ENCODE measurements at regions not wholly inside any gene's neighbourhood (a gene's known extent, or its start where the extent isn't known, plus 50 kb on each side); places are given as distances from the start of the nearest gene placed in this dataset.

DNA sequence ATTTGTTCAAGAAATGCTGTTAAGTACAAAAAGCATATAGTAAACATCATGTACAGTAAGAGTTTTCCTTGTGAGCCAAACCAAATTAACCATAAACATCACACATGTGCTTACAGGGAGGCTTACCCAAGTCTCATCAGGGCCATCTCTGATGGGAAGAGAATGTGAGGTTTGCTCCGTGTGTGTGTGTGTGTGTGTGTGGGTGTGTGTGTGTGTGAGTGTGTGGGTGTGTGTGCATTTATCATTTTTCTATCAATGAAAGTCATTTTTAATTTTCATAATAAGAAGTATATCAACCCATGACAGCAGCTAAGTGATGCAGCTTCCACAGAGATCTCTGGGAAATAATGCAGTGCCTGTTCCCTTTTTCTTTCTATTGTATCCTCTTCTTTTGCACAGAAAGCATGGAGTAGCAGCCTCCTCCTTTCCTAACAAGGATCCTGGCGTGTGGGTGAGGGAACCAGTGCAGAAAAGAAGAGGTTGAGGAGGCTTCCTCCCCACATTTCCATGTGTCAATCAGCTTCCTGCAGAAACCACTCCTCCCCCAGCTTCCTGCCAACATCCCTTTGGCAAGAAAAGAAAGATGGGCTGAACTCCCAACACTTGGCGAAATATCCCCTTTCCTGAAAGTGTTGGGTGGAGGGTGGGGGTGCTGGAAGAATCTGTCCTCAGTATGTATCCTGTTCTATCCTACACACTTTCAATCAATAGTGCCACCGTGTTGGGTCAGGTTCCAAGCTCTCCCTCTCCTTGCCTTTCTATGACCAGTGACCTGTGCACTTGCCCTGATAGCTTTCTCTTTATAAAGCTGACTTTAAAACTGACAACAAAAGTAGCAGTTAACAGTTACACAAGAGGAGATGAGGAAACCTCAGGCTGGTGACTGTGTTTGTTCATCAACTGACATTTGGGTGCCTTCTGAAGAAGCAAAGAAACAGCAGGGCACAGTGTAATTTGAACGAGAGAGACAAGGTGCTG is 251.8 kb upstream of the CITED2 start:
- no peaks in the 10 kb centered on the region for H3K4me1 Mint-ChIP-seq (ENCODE audit: low read depth)
- no peak overlapping the region for H3K27ac Mint-ChIP-seq
- POLR2A ChIA-PET, result no interaction called here
- no peak for ATAC-seq
- H3K4me3 Mint-ChIP-seq, result no peak overlapping the region
- DNase-seq, result no peak
- no peaks in the 10 kb centered on the region for H3K36me3 Mint-ChIP-seq (ENCODE audit: low read depth)
- no peaks in the 10 kb centered on the region for H3K9me3 Mint-ChIP-seq (ENCODE audit: insufficient read depth)
- H3K27me3 Mint-ChIP-seq (ENCODE audit: low read depth), result peaks cover 2% of the 10 kb centered on the region
- CTCF ChIA-PET, result no interaction called here

DNA sequence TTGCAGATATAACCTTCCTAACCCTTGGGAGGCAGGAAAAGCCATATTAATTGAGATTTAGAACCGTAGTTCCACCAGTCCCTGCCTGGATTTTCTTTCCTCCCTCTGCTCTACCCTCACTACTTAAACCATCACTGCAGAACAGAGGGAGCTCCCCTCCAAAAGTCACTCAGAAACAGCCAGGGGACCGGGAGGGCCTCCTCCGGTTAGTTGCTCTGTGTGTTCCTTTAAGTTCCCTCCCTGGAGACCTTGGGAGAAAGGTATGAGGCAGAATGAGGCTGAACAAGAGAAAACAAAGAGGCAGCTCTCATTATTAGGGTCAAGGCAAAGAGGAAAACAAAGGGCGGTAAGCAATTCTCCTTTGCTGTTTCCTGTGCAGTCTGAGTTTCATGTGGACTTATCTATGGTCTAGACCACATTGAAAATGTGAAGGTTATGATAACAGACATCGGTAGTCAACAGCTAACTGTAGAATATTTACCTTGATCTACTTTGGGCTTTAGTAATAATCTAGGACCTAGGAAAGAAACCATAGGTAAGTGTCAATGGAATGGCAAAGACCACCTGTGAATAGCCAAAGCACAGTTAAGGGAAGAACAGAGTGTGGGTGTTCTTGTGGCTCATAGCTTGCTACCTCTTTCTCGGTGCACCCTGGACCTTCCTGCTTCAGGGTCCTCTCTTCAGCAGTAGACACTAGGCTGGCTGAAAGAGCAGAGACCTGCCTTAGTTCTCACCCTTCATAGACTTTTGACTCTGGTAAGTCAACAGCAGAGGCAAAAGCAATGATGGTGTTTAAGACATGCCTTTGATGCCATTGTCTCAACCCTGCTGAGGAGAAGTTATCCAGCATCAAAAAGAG is 250.9 kb upstream of the CITED2 start:
- H3K27me3 Mint-ChIP-seq (ENCODE audit: low read depth), result peaks cover 2% of the 10 kb centered on the region
- no peak overlapping the region for H3K4me3 Mint-ChIP-seq
- no peaks in the 10 kb centered on the region for H3K4me1 Mint-ChIP-seq (ENCODE audit: low read depth)
- CTCF ChIA-PET, result interaction anchor here (0.6 to 1.1 kb wide), 2 partner anchors 16 to 295 kb away, joined by 3 read pairs; no protein-coding TSS in a partner anchor
- no peaks in the 10 kb centered on the region for H3K9me3 Mint-ChIP-seq (ENCODE audit: insufficient read depth)
- DNase-seq (no peak), ATAC-seq (no peak)
- no peaks in the 10 kb centered on the region for H3K36me3 Mint-ChIP-seq (ENCODE audit: low read depth)
- POLR2A ChIA-PET, result no interaction called here
- no peak overlapping the region for H3K27ac Mint-ChIP-seq

DNA sequence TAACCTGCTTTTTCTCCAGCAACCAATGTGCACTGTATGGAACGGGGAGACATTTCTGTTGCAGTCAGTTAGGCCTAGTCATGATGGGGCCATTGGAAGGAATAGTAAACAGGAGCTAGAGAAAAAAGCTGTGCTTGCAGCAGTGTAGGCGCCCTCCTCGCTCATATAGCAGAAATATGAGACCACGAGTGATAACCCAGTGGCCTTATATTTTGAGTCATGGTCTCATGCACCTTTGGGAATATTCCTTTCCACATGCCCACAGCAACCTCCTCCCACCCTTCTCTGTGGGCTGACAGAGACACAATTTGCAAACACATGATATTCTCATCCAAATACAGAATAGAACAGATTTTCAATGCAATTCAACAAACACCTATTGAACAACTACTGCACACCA is 248.9 kb upstream of the CITED2 start:
- no peaks in the 10 kb centered on the region for H3K4me1 Mint-ChIP-seq (ENCODE audit: low read depth)
- H3K27ac Mint-ChIP-seq, result no peak overlapping the region
- no peaks in the 10 kb centered on the region for H3K36me3 Mint-ChIP-seq (ENCODE audit: low read depth)
- DNase-seq (no peak), ATAC-seq (no peak)
- H3K9me3 Mint-ChIP-seq (ENCODE audit: insufficient read depth), result no peaks in the 10 kb centered on the region
- CTCF ChIA-PET, result no interaction called here
- peaks cover 2% of the 10 kb centered on the region for H3K27me3 Mint-ChIP-seq (ENCODE audit: low read depth)
- H3K4me3 Mint-ChIP-seq, result no peak overlapping the region
- POLR2A ChIA-PET, result no interaction called here

DNA sequence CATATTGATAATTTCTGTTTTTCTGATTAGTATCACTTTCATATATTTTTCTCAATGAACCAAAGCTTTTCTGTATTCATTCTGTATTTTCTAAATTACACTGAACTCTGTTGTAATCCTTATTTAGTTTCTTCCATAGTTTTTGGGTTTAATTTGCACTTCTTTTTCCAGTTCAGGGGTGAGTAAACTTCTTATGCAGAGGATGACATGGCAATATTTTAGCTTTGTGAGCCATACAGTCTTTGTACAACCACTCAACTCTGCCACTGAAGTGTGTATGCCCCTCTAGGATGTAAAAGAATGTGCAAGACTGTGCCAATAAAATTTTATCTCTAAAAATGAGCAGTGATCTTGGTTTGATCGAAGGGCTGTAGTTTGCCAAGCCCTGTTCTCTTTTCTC is 239.0 kb upstream of the CITED2 start:
- no peaks in the 10 kb centered on the region for H3K9me3 Mint-ChIP-seq (ENCODE audit: insufficient read depth)
- POLR2A ChIA-PET, result no interaction called here
- H3K27me3 Mint-ChIP-seq (ENCODE audit: low read depth), result peaks cover 10% of the 10 kb centered on the region
- H3K4me3 Mint-ChIP-seq, result no peak overlapping the region
- no peak for ATAC-seq
- no peak for DNase-seq
- no peak overlapping the region for H3K27ac Mint-ChIP-seq
- no peaks in the 10 kb centered on the region for H3K36me3 Mint-ChIP-seq (ENCODE audit: low read depth)
- no peaks in the 10 kb centered on the region for H3K4me1 Mint-ChIP-seq (ENCODE audit: low read depth)
- CTCF ChIA-PET, result no interaction called here

DNA sequence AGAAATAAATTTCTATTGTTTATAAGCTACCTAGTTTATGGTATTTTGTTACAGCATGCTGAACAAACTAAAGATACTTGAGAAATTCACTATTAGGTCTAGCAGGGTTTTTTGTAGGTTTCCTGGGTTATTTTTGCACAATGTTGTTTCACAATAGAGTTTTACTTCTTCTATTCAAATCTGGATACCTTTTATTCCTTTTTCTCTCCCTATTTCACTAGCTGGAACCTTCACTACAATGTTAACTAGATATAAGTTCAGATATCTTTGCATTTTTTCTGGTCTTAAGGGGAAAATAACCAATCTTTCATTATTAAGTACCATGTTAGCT is 237.7 kb upstream of the CITED2 start:
- no peaks in the 10 kb centered on the region for H3K4me1 Mint-ChIP-seq (ENCODE audit: low read depth)
- no peaks in the 10 kb centered on the region for H3K36me3 Mint-ChIP-seq (ENCODE audit: low read depth)
- no peak overlapping the region for H3K27ac Mint-ChIP-seq
- no peak overlapping the region for H3K4me3 Mint-ChIP-seq
- peaks cover 13% of the 10 kb centered on the region for H3K27me3 Mint-ChIP-seq (ENCODE audit: low read depth)
- ATAC-seq (no peak), DNase-seq (no peak)
- CTCF ChIA-PET, result no interaction called here
- no peaks in the 10 kb centered on the region for H3K9me3 Mint-ChIP-seq (ENCODE audit: insufficient read depth)
- POLR2A ChIA-PET, result no interaction called here

DNA sequence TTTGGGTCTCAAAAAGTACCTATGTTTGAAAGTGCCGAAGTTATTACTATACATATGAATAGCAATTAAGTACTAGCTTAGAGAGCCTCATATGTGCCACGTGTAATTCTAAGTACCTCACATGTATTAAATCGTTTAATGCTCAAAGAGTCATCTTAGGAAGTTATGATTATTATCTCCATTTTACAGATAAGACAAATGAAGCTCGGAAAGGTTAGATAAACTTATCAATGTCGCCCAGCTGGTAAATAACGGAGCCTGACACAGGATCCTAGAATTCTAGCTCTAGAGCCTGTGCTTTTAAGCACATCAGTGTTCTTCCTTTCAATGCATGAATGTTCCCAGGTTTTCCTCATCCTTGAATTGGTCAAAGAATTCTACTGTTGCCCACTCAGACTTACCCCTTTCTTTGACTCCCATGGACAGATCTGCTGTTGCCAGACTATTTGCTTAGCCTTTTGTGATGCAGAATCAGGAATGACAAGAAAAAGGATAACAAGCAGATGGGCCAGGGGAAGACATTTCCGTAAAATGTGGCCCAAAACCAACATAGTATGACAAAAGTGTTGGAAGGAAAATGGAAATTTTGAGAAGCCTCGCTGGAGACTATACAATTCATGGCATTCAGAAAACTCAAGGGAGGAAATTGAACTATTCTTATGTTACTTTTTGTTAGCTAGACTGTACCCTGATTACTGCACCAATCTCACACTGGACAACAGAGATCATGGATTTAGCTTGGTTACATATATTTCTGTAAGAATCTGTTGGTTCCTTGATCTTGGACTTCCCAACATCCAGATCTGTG is 237.1 kb upstream of the CITED2 start:
- POLR2A ChIA-PET, result no interaction called here

DNA sequence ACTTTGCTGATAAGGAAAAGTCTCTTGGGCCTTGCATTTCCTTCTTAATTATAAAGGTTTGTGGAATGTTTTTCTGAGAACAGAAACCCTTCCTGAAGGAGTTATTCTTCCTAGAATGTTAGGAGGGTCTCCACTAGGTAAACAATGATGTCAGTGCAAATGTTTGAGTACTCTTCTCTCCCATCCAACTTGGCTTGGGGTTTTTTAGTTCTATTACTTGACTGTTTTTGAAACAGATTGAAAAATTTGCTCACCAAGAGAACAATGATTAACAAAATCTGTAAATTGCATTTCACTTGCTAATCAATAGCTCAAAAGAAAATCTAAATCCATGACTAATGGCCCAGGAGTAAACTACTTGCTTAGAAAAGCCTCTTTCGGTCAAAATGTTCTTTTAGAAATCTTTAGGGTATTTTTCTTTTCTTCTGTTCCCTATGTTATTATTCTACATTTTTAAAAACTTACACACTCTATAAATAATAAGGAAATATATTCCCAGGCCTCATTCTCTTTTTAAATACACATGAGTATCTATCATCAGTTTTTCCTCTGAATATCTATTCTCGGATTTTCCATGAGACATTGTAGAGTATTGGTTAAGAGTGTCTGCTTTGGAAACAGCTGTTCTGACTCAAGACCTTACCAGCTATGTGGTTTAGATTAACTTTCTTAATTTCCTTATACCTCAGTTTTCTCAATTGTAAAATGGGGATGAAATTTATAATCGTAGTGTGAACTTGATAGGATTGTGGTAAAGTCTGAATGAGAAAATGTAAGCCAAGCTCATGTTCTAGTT is 234.2 kb upstream of the CITED2 start:
- ATAC-seq (no peak), DNase-seq (no peak)
- CTCF ChIA-PET, result interaction anchor here (1.0 kb wide), 2 partner anchors 16 to 389 kb away, joined by 3 read pairs; no protein-coding TSS in a partner anchor
- no peak overlapping the region for H3K4me3 Mint-ChIP-seq
- H3K9me3 Mint-ChIP-seq (ENCODE audit: insufficient read depth), result no peaks in the 10 kb centered on the region
- POLR2A ChIA-PET, result no interaction called here
- H3K4me1 Mint-ChIP-seq (ENCODE audit: low read depth), result no peaks in the 10 kb centered on the region
- H3K27me3 Mint-ChIP-seq (ENCODE audit: low read depth), result peaks cover 13% of the 10 kb centered on the region
- no peak overlapping the region for H3K27ac Mint-ChIP-seq
- no peaks in the 10 kb centered on the region for H3K36me3 Mint-ChIP-seq (ENCODE audit: low read depth)

More for the DNA sequence above, 237.1 kb upstream of the CITED2 start:
- H3K27ac Mint-ChIP-seq, result no peak overlapping the region
- H3K36me3 Mint-ChIP-seq (ENCODE audit: low read depth), result no peaks in the 10 kb centered on the region
- CTCF ChIA-PET, result no interaction called here
- DNase-seq (no peak), ATAC-seq (no peak)
- no peaks in the 10 kb centered on the region for H3K9me3 Mint-ChIP-seq (ENCODE audit: insufficient read depth)
- peaks cover 13% of the 10 kb centered on the region for H3K27me3 Mint-ChIP-seq (ENCODE audit: low read depth)
- no peak overlapping the region for H3K4me3 Mint-ChIP-seq
- H3K4me1 Mint-ChIP-seq (ENCODE audit: low read depth), result no peaks in the 10 kb centered on the region

DNA sequence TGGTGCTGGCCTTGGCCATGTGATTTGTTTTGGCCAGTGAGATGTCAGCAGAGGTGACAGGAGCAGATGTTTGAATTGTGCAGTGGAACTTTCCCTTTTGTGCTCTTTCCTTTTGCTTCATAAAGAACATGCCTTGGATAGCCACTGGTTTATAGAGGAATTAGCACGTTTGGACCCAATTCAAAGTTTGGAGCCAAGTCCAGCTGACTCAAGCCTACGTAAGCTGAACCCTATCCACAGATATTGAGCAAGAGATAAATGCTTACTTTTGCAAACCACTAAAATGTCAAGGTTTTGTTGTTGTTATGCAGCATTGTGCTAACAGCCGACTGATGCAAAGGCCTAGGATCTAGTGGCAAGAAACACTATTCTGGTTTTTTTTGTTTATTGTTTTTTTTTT is 230.9 kb upstream of the CITED2 start:
- ATAC-seq, result no peak
- Mint-ChIP-seq H3K27ac (no peak overlapping the region), H3K27me3 (ENCODE audit: low read depth) (peaks cover 7% of the 10 kb centered on the region), H3K4me1 (ENCODE audit: low read depth) (peaks cover 3% of the 10 kb centered on the region), H3K36me3 (ENCODE audit: low read depth) (no peaks in the 10 kb centered on the region), H3K4me3 (no peak overlapping the region), H3K9me3 (ENCODE audit: insufficient read depth) (no peaks in the 10 kb centered on the region)
- CTCF ChIA-PET, result no interaction called here
- POLR2A ChIA-PET, result no interaction called here
- no peak for DNase-seq

DNA sequence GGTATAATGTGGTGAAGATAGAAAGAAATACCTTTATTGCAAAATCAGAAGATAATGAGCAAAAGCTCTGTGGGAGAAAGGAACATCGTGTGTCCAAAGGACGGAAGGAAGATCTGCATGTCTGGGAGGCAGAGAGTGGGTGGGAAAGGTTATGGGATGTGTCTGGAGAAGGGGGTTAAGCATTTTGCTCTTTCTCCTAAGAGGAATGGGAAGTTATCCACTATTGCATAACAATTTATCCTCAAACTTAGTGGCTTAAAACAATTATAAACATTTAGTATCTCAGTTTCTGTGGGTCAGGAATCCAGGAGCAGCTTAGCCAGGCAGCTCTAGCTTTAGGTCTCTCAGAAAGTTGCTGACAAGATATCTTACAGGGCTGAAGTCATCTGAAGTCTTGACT is 229.1 kb upstream of the CITED2 start:
- Mint-ChIP-seq H3K9me3 (ENCODE audit: insufficient read depth) (no peaks in the 10 kb centered on the region), H3K4me3 (no peak overlapping the region), H3K27ac (no peak overlapping the region), H3K36me3 (ENCODE audit: low read depth) (no peaks in the 10 kb centered on the region), H3K27me3 (ENCODE audit: low read depth) (peaks cover 3% of the 10 kb centered on the region), H3K4me1 (ENCODE audit: low read depth) (peaks cover 3% of the 10 kb centered on the region)
- no peak for DNase-seq
- no peak for ATAC-seq
- ChIA-PET POLR2A (no interaction called here), CTCF (no interaction called here)

DNA sequence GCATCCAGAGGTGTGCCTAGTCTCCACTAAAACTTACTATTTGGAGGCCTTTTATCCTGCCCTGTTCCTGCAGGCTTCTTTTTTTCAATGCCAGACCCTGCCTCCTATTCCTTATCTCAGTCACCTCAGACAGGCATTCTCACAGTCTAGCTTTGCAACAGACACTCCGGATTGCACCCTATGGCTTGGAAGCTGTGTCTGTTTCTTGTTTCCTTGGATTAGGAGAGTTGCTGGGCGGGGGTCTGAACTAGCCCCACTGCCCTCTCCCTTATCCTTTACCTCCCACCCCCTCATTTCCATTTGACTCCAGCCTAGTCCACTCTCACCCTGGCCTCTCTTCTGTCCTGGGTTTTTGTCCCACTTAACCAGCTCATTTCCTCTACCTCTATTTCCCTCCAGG is 228.1 kb upstream of the CITED2 start:
- ATAC-seq (no peak), DNase-seq (no peak)
- H3K4me3 Mint-ChIP-seq, result no peak overlapping the region
- POLR2A ChIA-PET, result no interaction called here
- H3K9me3 Mint-ChIP-seq (ENCODE audit: insufficient read depth), result no peaks in the 10 kb centered on the region
- H3K36me3 Mint-ChIP-seq (ENCODE audit: low read depth), result no peaks in the 10 kb centered on the region
- no peak overlapping the region for H3K27ac Mint-ChIP-seq
- CTCF ChIA-PET, result no interaction called here
- H3K27me3 Mint-ChIP-seq (ENCODE audit: low read depth), result no peaks in the 10 kb centered on the region
- H3K4me1 Mint-ChIP-seq (ENCODE audit: low read depth), result peaks cover 3% of the 10 kb centered on the region

DNA sequence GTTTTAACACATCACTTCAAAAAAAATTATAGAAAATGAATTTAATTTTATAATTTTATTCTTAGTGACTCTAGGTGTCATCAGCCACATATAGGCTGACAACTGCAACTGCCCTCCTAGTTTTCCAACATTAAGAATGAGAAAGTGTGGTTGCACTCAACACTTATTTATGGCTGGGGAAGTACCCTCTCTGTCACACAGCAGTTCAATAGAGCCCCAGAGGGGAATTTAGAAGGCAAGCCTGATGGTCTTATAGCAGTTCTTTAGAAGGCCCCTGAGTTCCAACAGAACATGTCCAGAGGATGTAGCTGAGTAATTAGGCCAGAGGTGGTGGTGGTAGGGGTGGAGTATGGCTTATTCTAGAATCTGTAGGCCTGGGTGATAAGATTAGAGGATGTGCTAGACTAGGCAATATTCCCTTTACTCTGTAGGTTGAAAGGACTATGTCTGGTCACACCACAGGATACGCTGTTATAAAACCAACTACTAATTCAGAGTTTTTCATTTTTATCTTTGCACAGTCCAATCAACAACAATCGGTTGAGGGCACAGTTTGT is 226.5 kb upstream of the CITED2 start:
- ATAC-seq (no peak), DNase-seq (no peak)
- Mint-ChIP-seq H3K27ac (no peak overlapping the region), H3K4me1 (ENCODE audit: low read depth) (peaks cover 3% of the 10 kb centered on the region), H3K27me3 (ENCODE audit: low read depth) (no peaks in the 10 kb centered on the region), H3K4me3 (no peak overlapping the region), H3K9me3 (ENCODE audit: insufficient read depth) (no peaks in the 10 kb centered on the region), H3K36me3 (ENCODE audit: low read depth) (no peaks in the 10 kb centered on the region)
- ChIA-PET POLR2A (no interaction called here), CTCF (no interaction called here)

Measured in activated CD8-positive, alpha-beta T cell treated with anti-CD3 and anti-CD28 coated beads, Interleukin-2, amount 10 ng/mL, durations not matched to agents 7 days and 5 days (primary cell).